HT1080 (cell line): ENCODE measurements at regions not wholly inside any gene's neighbourhood (a gene's known extent, or its start where the extent isn't known, plus 50 kb on each side); places are given as distances from the start of the nearest gene placed in this dataset.
A peak's percentile ranks its signal among the peaks of the same experiment; 100 is the strongest.

Source experiments
- DNase-seq: peaks from one replicate; pipeline ENCODE4 v3.0.0-alpha.2; 2015; ENCODE audit warnings: low read depth

GRCh38 chr4:113849771-113850170 is 88.2 kb upstream of the CAMK2D start:
- no peak for DNase-seq

GRCh38 chr4:113847710-113848109 is 86.2 kb upstream of the CAMK2D start:
- no peak for DNase-seq

DNA sequence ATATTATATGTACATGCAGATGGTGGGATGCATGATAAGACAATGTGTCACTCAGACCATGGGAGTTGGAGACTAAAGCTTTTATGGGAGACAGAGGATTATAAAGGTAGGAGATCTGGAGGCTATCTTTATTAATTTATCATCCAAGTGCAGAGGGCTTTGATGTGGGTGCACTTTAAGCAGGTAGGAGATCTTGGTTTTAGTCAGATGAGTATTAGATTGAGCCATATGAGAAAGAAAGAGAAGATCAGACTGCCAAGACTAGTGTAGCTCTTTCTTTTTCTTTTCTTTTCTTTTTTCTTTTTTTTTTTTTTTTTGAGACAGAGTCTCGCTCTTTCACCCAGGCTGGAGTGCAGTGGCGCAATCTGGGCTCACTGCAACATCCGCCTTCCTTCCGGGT is 84.9 kb upstream of the CAMK2D start:
- DNase-seq, result no peak

- no peak for DNase-seq
Observed at GRCh38 chr4:113845138-113845537, 83.6 kb upstream of the CAMK2D start.

DNA sequence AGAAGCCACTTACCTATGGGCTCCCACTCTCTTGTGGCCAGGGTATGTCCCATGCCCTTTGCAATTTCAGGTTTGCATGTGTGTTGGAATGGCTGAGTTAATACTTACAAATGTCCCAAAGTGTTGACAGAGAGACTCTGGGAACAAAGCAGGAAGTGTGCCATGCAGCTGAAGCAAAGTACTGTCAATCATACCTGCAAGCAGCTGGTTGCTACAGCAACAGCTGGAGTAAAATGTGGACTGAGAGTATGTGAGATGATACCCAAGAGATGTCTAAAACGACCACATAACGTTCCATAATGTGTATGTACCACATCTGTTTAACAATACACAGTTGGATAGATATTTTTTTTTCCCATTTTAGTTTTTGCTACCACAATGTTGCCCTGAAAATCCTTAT is 82.8 kb upstream of the CAMK2D start:
- no peak for DNase-seq

GRCh38 chr4:113840861-113841260 is 79.3 kb upstream of the CAMK2D start:
- DNase-seq, result peak; percentile 78

DNA sequence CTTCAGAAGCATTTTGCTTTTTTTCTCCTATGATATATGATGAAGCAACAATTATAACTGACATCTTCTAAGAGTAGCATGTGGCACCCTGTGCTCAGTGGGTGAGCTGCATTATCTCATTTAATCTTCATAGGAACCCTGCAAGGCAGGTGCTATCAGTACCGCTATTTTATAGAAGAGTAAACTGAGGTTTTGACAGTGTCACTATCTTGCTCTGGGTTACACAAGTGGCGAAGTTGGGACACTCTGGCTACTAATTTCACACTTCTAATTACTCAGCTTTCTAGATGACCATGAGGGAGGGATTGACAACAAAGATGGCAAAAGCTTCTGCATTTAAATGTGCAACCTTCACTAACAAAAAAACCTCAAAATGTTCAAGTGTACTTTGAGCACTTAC is 76.9 kb upstream of the CAMK2D start:
- no peak for DNase-seq

DNA sequence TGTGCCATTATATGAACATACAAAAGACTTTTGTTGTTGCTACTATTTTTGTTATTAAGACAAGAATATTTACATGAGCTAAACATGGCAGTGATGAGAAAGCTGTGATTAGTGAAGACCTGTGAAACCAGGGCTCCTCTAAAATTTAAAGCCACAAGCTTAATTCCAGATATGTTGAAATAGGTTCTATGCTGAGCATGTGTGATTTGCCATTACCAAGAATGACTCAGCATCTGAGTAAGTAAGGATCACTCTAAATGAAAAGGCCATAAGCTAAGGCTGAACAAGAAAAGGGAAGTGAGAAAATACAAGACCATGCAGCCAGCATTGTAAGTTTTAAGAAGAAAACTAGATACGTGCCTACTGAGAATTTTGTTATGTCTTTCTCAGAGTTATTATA is 75.9 kb upstream of the CAMK2D start:
- DNase-seq, result peak; percentile 81

DNA sequence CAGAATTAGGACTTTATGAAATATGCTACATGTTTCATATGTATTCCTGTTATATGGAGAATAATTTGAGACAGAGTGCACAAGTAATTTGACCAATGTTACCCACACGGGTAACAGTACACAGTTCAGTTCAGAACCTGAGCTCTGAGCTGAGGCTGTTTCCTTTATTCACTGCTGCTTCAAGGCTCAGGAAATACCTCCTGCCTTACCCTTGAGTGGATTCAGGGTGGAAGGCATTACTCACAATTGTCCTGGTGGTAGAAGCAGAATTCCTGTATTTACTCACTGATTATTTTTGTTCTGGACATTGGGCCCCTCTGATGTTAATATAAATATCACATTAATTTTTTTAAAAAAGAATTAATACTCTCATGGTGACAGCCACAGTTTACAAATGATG is 73.5 kb upstream of the CAMK2D start:
- peak; percentile 58 for DNase-seq

GRCh38 chr4:113834298-113834697 is 72.8 kb upstream of the CAMK2D start:
- no peak for DNase-seq

- DNase-seq, result no peak
Observed at GRCh38 chr4:113832803-113833202, 71.3 kb upstream of the CAMK2D start.

- DNase-seq, result no peak
Observed at GRCh38 chr4:113831457-113831856, 69.9 kb upstream of the CAMK2D start.

- DNase-seq, result no peak
Observed at GRCh38 chr4:113828702-113829101, 67.2 kb upstream of the CAMK2D start.

DNA sequence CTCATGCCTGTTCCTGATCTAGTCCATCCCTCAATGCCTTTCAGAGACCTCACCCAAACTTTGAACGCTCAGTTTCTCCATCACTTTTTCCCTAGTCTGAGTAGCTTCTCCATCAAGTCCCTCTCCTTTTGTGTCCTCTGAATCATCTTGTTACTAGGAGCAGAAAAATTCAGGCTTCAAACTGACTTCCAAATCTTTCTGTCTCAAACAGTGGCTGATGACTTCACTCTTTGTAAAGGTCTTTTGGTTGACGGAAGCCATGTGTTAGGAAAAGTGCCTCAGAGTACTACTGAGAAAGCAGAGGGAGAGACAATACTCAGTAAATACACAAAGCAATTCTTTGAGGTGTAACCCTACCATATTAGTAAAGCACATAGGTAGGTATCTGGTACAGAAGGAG is 65.7 kb upstream of the CAMK2D start:
- DNase-seq, result no peak

DNA sequence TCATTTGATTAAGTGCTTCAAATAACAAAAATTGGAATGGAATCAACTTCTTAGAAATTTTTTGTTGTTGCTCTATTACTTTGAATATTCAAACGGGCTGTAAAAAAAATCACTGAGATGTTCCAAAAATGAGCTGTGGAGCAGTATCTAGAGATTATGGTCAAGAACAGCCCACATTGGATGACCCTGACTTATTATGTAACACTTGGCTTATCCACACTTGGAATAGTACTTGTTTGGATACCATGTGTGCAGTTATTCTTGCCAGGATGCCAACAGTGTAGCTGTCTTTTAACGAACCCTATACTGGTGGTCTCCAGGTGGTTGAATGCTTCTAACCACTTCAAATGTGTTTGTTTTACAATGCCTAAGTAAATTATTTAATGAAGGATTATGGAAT is 64.9 kb upstream of the CAMK2D start:
- DNase-seq, result no peak

DNA sequence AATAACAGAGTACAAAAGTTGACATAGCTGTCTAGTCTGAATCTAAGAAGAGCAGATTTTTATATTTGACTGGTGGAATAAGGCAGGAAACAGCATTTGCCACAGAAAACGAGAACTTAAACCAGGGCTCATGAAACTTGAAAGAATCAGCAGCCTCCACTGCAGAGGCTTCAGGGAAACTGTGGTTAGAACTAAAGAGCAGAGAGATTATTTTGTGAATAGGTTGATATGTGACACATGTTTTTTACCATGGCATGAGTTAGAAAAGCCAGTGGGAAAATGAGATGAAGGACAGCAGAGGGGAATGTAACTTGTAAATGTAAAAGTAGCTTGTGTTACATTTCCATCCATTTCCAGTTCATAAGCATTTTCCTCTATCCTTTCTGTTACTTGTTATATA is 63.7 kb upstream of the CAMK2D start:
- DNase-seq, result no peak

DNA sequence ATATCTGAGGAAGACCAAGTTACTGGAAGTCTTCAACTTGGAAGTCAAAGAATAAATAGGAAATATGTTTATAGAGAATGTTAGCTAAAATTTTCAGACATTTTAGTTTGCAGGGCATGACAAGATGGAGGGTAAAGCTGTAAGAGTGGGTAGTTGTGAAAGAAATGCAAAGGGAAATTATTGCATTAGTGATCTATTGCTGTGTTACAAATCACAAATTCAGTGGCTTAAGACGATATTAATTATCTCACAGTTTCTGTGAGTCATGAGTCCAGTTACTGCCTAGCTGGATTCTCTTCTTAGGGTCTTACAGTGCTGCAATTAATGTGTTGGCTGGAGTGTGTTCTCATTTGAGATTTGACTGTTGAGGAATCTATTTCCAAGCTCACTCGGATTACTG is 62.9 kb upstream of the CAMK2D start:
- no peak for DNase-seq

GRCh38 chr4:113823291-113823659 is 61.7 kb upstream of the CAMK2D start:
- DNase-seq, result no peak

DNA sequence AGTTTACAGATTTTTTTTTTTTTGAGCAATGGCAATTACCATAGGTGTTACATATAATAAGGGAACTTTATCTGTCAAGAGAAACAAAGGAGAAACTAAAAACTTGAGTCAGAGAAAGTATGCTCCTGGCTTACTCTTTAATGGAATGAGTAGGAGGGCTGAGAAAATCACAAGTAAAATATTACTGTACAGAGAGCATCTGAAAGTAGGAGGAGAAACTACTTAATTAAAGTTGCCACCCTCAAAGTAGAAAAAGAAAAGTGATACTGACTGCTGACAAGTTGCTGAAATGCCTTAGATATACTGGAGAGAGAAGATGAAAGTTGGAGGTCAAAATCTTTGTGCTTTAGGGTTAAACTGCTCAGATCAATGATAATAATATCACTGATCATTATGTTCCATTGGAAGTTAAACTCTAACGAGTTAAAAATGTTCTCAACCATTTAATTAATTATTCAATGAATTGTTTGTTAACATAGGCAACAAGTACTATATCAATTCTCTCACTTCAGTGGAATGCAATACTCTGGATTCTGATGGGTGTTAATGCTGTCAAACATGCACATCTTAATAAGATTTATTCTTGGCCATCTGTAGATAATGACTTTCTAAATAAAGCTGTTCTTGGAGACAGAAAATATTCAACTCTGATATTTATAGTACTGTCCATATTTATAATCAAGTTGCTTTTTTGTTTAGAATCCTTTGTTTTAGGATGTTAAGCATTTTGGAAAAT is 61.2 kb upstream of the CAMK2D start:
- no peak for DNase-seq

DNA sequence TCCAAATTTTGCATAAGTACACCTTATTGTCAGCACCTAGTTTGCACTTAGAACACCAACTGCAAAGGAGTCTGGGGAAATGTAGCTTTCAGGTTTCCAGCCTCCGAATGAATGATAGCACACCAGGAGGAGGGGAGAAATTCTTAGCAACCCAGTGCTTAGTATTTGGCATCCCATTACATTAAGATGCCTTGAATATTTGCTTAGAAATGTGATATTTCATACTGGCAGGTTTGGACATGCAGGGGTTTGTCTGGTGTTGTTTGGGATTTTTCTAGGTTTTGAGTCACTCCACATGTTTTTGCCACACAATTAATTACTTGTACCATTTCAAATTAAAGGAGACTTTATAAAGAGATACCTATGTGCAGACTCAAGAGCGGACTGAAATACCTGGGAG is 60.3 kb upstream of the CAMK2D start:
- no peak for DNase-seq

DNA sequence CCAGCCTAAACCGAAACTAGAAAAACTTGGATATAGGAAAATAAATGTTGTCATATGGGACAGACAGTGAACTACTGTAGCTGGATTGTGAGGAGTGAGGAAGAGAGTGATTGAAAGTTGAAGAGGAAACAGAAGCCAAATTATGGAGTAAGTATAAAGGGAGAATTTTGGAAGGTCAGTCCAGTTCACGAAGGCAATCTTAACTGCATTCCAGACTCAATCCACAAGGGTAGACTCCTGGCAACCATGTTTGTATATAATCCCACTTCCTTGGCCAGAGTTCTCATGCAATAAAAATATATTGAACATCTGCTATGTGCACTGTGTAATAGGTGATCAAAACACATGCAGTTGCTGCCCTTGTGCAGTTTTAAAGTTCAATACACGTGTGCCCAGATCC is 58.6 kb upstream of the CAMK2D start:
- DNase-seq, result no peak

- DNase-seq, result no peak
Observed at GRCh38 chr4:113815826-113816225, 54.3 kb upstream of the CAMK2D start.

DNA sequence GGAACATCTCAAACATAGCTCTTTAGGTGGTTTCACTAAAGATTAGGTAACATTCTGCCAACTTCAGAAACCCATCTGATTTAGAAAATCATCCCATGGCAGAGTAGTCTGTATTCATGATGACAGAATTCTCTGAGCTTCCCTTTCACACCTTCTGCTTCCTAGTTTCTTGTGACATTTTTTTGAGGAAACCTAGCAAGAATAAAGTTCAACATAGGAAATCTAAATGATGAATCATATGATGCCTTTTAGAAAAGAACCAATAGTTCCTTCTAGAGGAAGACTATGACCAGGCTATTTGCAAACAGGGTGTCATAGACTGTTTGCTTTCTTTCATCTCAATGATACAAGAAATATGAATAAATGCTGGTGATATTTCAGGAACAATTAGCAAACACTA is 49.8 kb upstream of the CAMK2D start:
- DNase-seq, result no peak
